ENCODE measurements at regions not wholly inside any gene's neighbourhood (a gene's known extent, or its start where the extent isn't known, plus 50 kb on each side); places are given as distances from the start of the nearest gene placed in this dataset.

DNA sequence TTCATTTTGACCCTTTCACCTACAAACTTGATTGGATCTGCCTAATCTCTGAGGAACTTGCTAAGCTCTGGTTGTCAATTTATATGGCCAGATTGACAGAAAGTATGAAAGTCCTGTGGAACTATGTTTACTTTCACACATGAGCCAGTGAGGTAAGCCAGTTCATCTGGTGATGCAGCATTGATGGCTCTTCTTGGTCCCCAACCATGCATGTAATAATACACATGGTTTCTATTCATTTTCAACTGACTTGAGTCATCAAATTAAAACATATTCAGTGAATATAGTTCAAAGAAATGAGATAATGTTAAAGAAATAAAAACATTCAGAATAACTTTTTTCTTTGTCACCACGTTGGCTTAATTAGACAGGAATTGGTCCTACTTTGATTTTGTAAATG, 336.1 kb upstream of the THBS1 start:
- Histone ChIP-seq H3K4me2 (ENCODE audit: low read length) (no peak overlapping the region), H3K4me3 (ENCODE audit: low read length) (no peak overlapping the region), H4K20me1 (ENCODE audit: insufficient read depth, low read length) (no peaks in the 10 kb centered on the region), H3K36me3 (replicated peaks; ENCODE audit: low read depth, low read length) (no peaks in the 10 kb centered on the region), H3K27ac (ENCODE audit: low read length) (no peak overlapping the region), H2AFZ (ENCODE audit: low read depth, low read length) (no peak overlapping the region), H3K9ac (ENCODE audit: low read length) (no peak overlapping the region), H3K4me1 (ENCODE audit: low read length) (no peaks in the 10 kb centered on the region), H3K79me2 (ENCODE audit: low read length) (no peaks in the 10 kb centered on the region), H3K27me3 (ENCODE audit: low read depth, low read length) (no peaks in the 10 kb centered on the region), H3K9me3 (ENCODE audit: insufficient read depth, low read length) (peaks cover 3% of the 10 kb centered on the region; the same call in 1 of the 2 replicates)
- TF ChIP-seq, protein P1, sequence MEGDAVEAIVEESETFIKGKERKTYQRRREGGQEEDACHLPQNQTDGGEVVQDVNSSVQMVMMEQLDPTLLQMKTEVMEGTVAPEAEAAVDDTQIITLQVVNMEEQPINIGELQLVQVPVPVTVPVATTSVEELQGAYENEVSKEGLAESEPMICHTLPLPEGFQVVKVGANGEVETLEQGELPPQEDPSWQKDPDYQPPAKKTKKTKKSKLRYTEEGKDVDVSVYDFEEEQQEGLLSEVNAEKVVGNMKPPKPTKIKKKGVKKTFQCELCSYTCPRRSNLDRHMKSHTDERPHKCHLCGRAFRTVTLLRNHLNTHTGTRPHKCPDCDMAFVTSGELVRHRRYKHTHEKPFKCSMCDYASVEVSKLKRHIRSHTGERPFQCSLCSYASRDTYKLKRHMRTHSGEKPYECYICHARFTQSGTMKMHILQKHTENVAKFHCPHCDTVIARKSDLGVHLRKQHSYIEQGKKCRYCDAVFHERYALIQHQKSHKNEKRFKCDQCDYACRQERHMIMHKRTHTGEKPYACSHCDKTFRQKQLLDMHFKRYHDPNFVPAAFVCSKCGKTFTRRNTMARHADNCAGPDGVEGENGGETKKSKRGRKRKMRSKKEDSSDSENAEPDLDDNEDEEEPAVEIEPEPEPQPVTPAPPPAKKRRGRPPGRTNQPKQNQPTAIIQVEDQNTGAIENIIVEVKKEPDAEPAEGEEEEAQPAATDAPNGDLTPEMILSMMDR (IDR thresholded peaks at IDR 0.05; ENCODE audit: low read depth, low read length): no peak
- TF ChIP-seq EZH2phosphoT487 (IDR thresholded peaks at IDR 0.05; ENCODE audit: low read depth): no peak

DNA sequence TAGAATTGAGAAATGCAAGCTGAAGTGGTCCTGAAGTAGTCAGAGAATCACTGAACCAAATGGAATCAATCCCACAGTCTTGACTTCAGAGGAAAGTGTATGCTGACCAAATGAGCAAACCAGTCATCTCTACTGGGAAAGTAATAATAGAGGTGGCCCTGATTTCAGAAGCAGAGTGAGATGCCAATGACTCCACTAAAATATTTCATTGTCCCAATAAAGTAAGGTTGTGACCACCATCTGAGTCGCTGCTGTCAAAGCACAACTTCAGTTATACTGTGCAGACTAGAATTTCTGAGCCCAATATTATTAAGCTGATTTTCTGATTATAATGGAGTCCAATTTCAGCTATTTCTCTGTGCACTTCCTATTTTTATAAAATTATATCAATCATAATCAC, 334.4 kb upstream of the THBS1 start:
- Histone ChIP-seq H3K27me3 (ENCODE audit: low read depth, low read length) (no peaks in the 10 kb centered on the region), H3K27ac (ENCODE audit: low read length) (no peak overlapping the region), H3K4me1 (ENCODE audit: low read length) (peaks cover 12% of the 10 kb centered on the region), H2AFZ (ENCODE audit: low read depth, low read length) (no peak overlapping the region), H3K4me3 (ENCODE audit: low read length) (no peak overlapping the region), H3K9me3 (ENCODE audit: insufficient read depth, low read length) (peaks cover 3% of the 10 kb centered on the region; the same call in 1 of the 2 replicates), H3K4me2 (ENCODE audit: low read length) (no peak overlapping the region), H3K79me2 (ENCODE audit: low read length) (no peaks in the 10 kb centered on the region), H3K9ac (ENCODE audit: low read length) (no peak overlapping the region), H4K20me1 (ENCODE audit: insufficient read depth, low read length) (no peaks in the 10 kb centered on the region), H3K36me3 (replicated peaks; ENCODE audit: low read depth, low read length) (no peaks in the 10 kb centered on the region)
- TF ChIP-seq, protein P1 (IDR thresholded peaks at IDR 0.05; ENCODE audit: low read depth, low read length): no peak
- TF ChIP-seq EZH2phosphoT487 (IDR thresholded peaks at IDR 0.05; ENCODE audit: low read depth): no peak

DNA sequence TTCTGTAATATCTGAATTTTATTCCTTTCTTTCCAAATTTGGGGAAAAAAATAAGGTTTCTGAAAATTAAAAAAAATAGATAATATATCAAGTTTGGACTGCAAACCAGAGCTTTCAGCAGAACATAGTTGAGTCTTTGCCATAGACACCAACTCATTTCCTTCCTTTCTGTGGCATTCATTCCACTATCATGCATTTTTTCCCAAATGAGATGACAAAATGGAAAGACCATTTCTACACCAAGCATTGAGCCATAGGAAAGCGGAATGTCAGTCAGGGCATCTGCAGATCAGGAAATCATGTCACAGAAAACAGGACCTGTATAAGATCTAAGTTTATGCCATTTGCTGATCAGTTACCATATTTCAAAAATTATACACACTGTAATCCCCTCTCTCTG, 333.3 kb upstream of the THBS1 start:
- no peaks in the 10 kb centered on the region for H3K36me3 ChIP-seq (replicated peaks; ENCODE audit: low read depth, low read length)
- TF ChIP-seq, protein P1 (IDR thresholded peaks at IDR 0.05; ENCODE audit: low read depth, low read length): no peak
- no peak for TF ChIP-seq EZH2phosphoT487 (IDR thresholded peaks at IDR 0.05; ENCODE audit: low read depth)
- no peak overlapping the region for H3K27ac ChIP-seq (ENCODE audit: low read length)
- no peak overlapping the region for H2AFZ ChIP-seq (ENCODE audit: low read depth, low read length)
- no peak overlapping the region for H3K9ac ChIP-seq (ENCODE audit: low read length)
- H3K4me3 ChIP-seq (ENCODE audit: low read length): no peak overlapping the region
- H3K4me2 ChIP-seq (ENCODE audit: low read length): no peak overlapping the region
- H3K9me3 ChIP-seq (ENCODE audit: insufficient read depth, low read length): no peaks in the 10 kb centered on the region
- H4K20me1 ChIP-seq (ENCODE audit: insufficient read depth, low read length): no peaks in the 10 kb centered on the region
- no peaks in the 10 kb centered on the region for H3K27me3 ChIP-seq (ENCODE audit: low read depth, low read length)
- H3K79me2 ChIP-seq (ENCODE audit: low read length): no peaks in the 10 kb centered on the region
- peaks cover 21% of the 10 kb centered on the region for H3K4me1 ChIP-seq (ENCODE audit: low read length)

DNA sequence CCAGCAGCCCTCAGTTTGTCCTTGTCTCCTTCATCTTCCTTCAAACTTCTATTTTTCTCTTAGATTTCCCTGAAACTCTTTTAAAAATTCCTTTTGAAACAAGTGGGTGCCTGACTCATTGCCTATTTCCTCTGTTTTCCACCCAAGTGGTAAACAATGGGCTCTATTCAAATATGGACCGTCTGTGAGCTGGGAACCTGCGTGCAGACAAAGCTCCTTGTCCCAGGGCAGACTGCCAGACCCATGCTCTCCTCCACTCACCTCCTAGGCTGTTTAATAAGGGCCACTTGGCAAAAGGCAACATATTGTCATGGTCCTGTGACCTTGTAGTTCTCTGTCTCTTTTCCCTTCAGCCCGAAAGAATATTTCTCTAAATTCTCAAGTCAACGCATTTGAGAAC, 332.7 kb upstream of the THBS1 start:
- Histone ChIP-seq H2AFZ (ENCODE audit: low read depth, low read length) (no peak overlapping the region), H3K9me3 (ENCODE audit: insufficient read depth, low read length) (no peaks in the 10 kb centered on the region; the same call in 1 of the 2 replicates), H4K20me1 (ENCODE audit: insufficient read depth, low read length) (no peaks in the 10 kb centered on the region), H3K4me2 (ENCODE audit: low read length) (no peak overlapping the region), H3K36me3 (replicated peaks; ENCODE audit: low read depth, low read length) (no peaks in the 10 kb centered on the region), H3K27me3 (ENCODE audit: low read depth, low read length) (no peaks in the 10 kb centered on the region), H3K4me1 (ENCODE audit: low read length) (peaks cover 21% of the 10 kb centered on the region), H3K79me2 (ENCODE audit: low read length) (no peaks in the 10 kb centered on the region), H3K4me3 (ENCODE audit: low read length) (no peak overlapping the region), H3K27ac (ENCODE audit: low read length) (no peak overlapping the region), H3K9ac (ENCODE audit: low read length) (no peak overlapping the region)
- TF ChIP-seq EZH2phosphoT487 (IDR thresholded peaks at IDR 0.05; ENCODE audit: low read depth): no peak
- TF ChIP-seq, protein P1 (IDR thresholded peaks at IDR 0.05; ENCODE audit: low read depth, low read length): no peak

Data from OCI-LY3 (cell line).